A673 (cell line): ENCODE measurements at regions not wholly inside any gene's neighbourhood (a gene's known extent, or its start where the extent isn't known, plus 50 kb on each side); places are given as distances from the start of the nearest gene placed in this dataset.

Experiments
- BruUV-seq: library from RNA; stranded (reverse); fragments of 400-500 nt; replicated peaks from 2 replicates; lab custom pipeline; 2021; lab: Mats Ljungman, UMichigan
- CTCF ChIA-PET: fragments of 300-600 bp; sonication (Branson Sonifier 250); formaldehyde crosslinking; loops from one replicate; lab custom pipeline; 2022; ENCODE audit warnings: antibody characterized with exemption; lab: Charles Lee
- POLR2A ChIA-PET: fragments of 300-600 bp; sonication (Branson Sonifier 250); formaldehyde crosslinking; loops from one replicate; lab custom pipeline; 2022; ENCODE audit warnings: antibody characterized with exemption; ENCODE audit not compliant: low non-redundant PET; lab: Charles Lee
- DNase-seq: peaks from one replicate; pipeline ENCODE4 v3.0.0-alpha.2; 2015; ENCODE audit warnings: low spot score
- H3K27ac ChIP-seq: fragments of 200-600 bp; sonication (generic); 2 replicates; pipeline ENCODE4 v1.5.1; 2016; ENCODE audit warnings: mixed run types, low read depth, mild to moderate bottlenecking, mixed read lengths, antibody characterized with exemption, low read length; ENCODE audit not compliant: poor library complexity, severe bottlenecking
- H3K27me3 ChIP-seq: fragments of 200-600 bp; sonication (generic); replicated peaks from 2 replicates; pipeline ENCODE4 v1.6.1; 2017; ENCODE audit warnings: mixed run types, low read depth, mild to moderate bottlenecking, mixed read lengths, antibody characterized with exemption, low read length; ENCODE audit not compliant: insufficient read depth, poor library complexity
- H3K36me3 ChIP-seq: fragments of 200-600 bp; sonication (generic); 2 replicates; pipeline ENCODE4 v1.6.1; 2016; ENCODE audit warnings: mixed run types, mild to moderate bottlenecking, mixed read lengths, antibody characterized with exemption, low read length; ENCODE audit not compliant: insufficient read depth, poor library complexity, severe bottlenecking
- H3K4me1 ChIP-seq: fragments of 200-600 bp; sonication (generic); 2 replicates; pipeline ENCODE4 v1.6.1; 2017; ENCODE audit warnings: mixed run types, mild to moderate bottlenecking, mixed read lengths, antibody characterized with exemption, low read length; ENCODE audit not compliant: insufficient read depth, poor library complexity, severe bottlenecking
- H3K4me3 ChIP-seq: fragments of 200-600 bp; sonication (generic); 2 replicates; pipeline ENCODE4 v1.5.1; 2016; ENCODE audit warnings: low read depth, mixed run types, mild to moderate bottlenecking, mixed read lengths, low read length; ENCODE audit not compliant: poor library complexity, severe bottlenecking
- H3K9me3 ChIP-seq: fragments of 200-600 bp; sonication (generic); 2 replicates; pipeline ENCODE4 v1.6.1; 2016; ENCODE audit warnings: mixed run types, low read depth, mild to moderate bottlenecking, mixed read lengths, antibody characterized with exemption, low read length; ENCODE audit not compliant: poor library complexity, severe bottlenecking
- EZH2 ChIP-seq: fragments of 200-600 bp; sonication (generic); IDR thresholded peaks from 2 replicates; pipeline ENCODE4 v1.6.1; 2017; ENCODE audit warnings: borderline replicate concordance, low read depth, mild to moderate bottlenecking, mixed read lengths, antibody characterized with exemption, low read length; ENCODE audit not compliant: poor library complexity, severe bottlenecking
- intact Hi-C: fragments of 100-400 bp; cut with micrococcal nuclease; formaldehyde crosslinking; loops from one replicate; pipeline ENCODE4 v1.10.0; 2022; ENCODE audit not compliant: unreplicated experiment
- TF ChIP-seq, protein P1 (sequence below): fragments of 300-800, 200-600 bp; sonication (generic); conservative IDR thresholded peaks from 2 replicates; pipeline ENCODE4 v1.5.1; 2017; ENCODE audit warnings: low read depth, mild to moderate bottlenecking, antibody characterized with exemption, low read length, moderate library complexity, mixed read lengths

DNA sequence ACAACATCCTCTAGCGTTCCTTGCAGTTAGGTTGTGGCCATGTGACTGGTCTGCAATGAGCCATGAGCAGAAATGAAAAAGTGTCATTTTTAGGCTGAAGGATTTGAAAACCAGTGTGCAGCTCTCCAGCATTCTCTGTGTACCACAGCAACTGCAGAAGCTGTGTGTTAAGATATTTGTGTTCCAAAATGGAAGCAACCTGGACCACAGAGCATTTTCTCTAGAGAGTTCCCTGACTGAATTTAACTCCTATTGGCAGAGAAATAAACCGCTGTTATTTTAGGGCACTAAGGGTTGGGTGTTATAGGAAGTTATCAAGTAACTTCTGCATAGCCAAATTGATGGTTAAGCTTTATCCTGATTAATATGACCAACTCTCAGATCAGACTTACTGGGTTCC lies 257.2 kb upstream of the THUMPD2 start:
- Histone ChIP-seq H3K27ac (no peak overlapping the region), H3K9me3 (no peaks in the 10 kb centered on the region), H3K36me3 (no peaks in the 10 kb centered on the region), H3K4me1 (no peaks in the 10 kb centered on the region), H3K4me3 (no peak overlapping the region), H3K27me3 (peaks cover 5% of the 10 kb centered on the region)
- ChIA-PET CTCF (no interaction called here), POLR2A (no interaction called here)
- intact Hi-C loops, result no loop called here
- TF ChIP-seq, protein P1, sequence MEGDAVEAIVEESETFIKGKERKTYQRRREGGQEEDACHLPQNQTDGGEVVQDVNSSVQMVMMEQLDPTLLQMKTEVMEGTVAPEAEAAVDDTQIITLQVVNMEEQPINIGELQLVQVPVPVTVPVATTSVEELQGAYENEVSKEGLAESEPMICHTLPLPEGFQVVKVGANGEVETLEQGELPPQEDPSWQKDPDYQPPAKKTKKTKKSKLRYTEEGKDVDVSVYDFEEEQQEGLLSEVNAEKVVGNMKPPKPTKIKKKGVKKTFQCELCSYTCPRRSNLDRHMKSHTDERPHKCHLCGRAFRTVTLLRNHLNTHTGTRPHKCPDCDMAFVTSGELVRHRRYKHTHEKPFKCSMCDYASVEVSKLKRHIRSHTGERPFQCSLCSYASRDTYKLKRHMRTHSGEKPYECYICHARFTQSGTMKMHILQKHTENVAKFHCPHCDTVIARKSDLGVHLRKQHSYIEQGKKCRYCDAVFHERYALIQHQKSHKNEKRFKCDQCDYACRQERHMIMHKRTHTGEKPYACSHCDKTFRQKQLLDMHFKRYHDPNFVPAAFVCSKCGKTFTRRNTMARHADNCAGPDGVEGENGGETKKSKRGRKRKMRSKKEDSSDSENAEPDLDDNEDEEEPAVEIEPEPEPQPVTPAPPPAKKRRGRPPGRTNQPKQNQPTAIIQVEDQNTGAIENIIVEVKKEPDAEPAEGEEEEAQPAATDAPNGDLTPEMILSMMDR, result no peak
- TF ChIP-seq EZH2, result no peak
- no peak for DNase-seq
- BruUV-seq, result no TSS peak

DNA sequence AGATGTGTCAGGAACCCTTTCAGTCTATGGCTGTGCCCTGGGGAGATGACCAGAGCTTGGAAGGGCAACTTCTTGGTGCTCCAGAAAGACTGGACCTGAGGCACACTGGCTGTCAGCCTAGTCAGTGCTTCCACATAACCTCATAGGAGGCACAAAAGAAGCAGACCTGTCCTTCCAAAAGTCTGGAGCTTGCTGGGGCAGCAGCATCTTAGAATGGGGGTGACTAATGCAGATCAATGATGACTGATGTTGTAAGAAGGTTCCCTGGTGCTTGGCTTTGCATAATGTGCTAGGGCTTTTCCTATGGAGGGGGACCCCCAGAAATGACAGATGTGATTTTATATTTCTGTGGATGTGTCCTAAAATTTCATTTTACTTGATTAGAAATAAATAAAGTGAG lies 255.7 kb upstream of the THUMPD2 start:
- no peaks in the 10 kb centered on the region for H3K27me3 ChIP-seq
- BruUV-seq, result no TSS peak
- ChIA-PET CTCF (no interaction called here), POLR2A (no interaction called here)
- H3K4me3 ChIP-seq, result no peak overlapping the region
- intact Hi-C loops, result no loop called here
- no peak for TF ChIP-seq EZH2
- TF ChIP-seq, protein P1, result no peak
- H3K36me3 ChIP-seq, result no peaks in the 10 kb centered on the region
- DNase-seq, result no peak
- H3K9me3 ChIP-seq, result no peaks in the 10 kb centered on the region
- no peak overlapping the region for H3K27ac ChIP-seq
- H3K4me1 ChIP-seq, result no peaks in the 10 kb centered on the region

DNA sequence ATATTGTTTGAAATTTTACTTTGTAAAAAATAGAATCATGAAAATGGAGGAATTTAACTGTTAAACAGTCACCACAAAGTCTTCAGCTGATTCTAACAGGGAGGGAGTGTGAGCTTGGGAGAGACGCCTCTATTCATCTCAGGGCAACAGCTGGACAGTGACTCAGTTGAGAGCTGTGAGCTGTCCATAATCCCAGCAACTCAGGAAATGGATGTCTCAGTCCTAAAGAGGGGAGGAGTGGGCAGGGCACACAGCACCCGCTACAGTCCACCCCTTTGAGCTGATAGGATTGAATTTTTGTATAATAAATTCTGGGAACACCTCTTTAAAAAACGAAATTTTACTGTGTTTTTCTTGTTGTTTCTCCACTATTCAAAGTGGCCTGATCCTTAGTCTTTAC lies 255.1 kb upstream of the THUMPD2 start:
- no TSS peak for BruUV-seq
- H3K36me3 ChIP-seq, result no peaks in the 10 kb centered on the region
- no peaks in the 10 kb centered on the region for H3K9me3 ChIP-seq
- no peak for DNase-seq
- intact Hi-C loops, result no loop called here
- TF ChIP-seq, protein P1, result no peak
- TF ChIP-seq EZH2, result no peak
- POLR2A ChIA-PET, result no interaction called here
- no peak overlapping the region for H3K4me3 ChIP-seq
- H3K27me3 ChIP-seq, result no peaks in the 10 kb centered on the region
- CTCF ChIA-PET, result no interaction called here
- no peaks in the 10 kb centered on the region for H3K4me1 ChIP-seq
- H3K27ac ChIP-seq, result no peak overlapping the region
